Fibroblast of lung (primary cell): ENCODE measurements at regions not wholly inside any gene's neighbourhood (a gene's known extent, or its start where the extent isn't known, plus 50 kb on each side); places are given as distances from the start of the nearest gene placed in this dataset.

Experiments
- DNase-seq, 2 donors: peaks; one replicate each; pipeline versions ENCODE4 v3.0.0 to v3.0.0-alpha.2; 2010; ENCODE audit warnings: low read depth in 2 of 2
- H2AFZ ChIP-seq: 2 replicates; pipeline ENCODE4 v1.5.1; 2012; ENCODE audit warnings: low read length, control low read depth, inconsistent platforms
- H3K27ac ChIP-seq: 2 replicates; pipeline ENCODE4 v1.5.1; 2011; ENCODE audit warnings: low read length, control low read depth; ENCODE audit not compliant: insufficient read depth
- H3K27me3 ChIP-seq: 2 replicates; pipeline ENCODE4 v1.5.1; 2011; ENCODE audit warnings: mild to moderate bottlenecking, low read length; ENCODE audit not compliant: control insufficient read depth, insufficient read depth
- H3K36me3 ChIP-seq: 2 replicates; pipeline ENCODE4 v1.5.1; 2011; ENCODE audit warnings: low read length; ENCODE audit not compliant: control insufficient read depth, insufficient read depth
- H3K4me1 ChIP-seq: 2 replicates; pipeline ENCODE4 v1.5.1; 2011; ENCODE audit warnings: low read length; ENCODE audit not compliant: control insufficient read depth, insufficient read depth; ENCODE audit errors: extremely low read depth
- H3K4me2 ChIP-seq: 2 replicates; pipeline ENCODE4 v1.5.1; 2011; ENCODE audit warnings: low read length, control low read depth; ENCODE audit not compliant: insufficient read depth; ENCODE audit errors: extremely low read depth
- H3K4me3 ChIP-seq, 4 experiments: fragments of 200-600 bp in 1 of 4; sonication (generic) in 1 of 4; replicated peaks in 1 of 4; 2 replicates each; pipeline ENCODE4 v1.5.1; 2011 to 2016; ENCODE audit warnings: low read length in 4 of 4, low read depth in 3 of 4, mild to moderate bottlenecking in 3 of 4, control low read depth in 2 of 4, inconsistent platforms in 1 of 4, mixed read lengths in 1 of 4; ENCODE audit not compliant: insufficient read depth in 1 of 4; ENCODE audit errors: control extremely low read depth in 1 of 4
- H3K79me2 ChIP-seq: 2 replicates; pipeline ENCODE4 v1.5.1; 2012; ENCODE audit warnings: mild to moderate bottlenecking, low read length, inconsistent platforms; ENCODE audit not compliant: control insufficient read depth, insufficient read depth
- H3K9ac ChIP-seq: 2 replicates; pipeline ENCODE4 v1.5.1; 2011; ENCODE audit warnings: mild to moderate bottlenecking, low read length, control low read depth; ENCODE audit not compliant: insufficient read depth
- H3K9me3 ChIP-seq: 2 replicates; pipeline ENCODE4 v1.5.1; 2012; ENCODE audit warnings: low read depth, low read length; ENCODE audit not compliant: control insufficient read depth, insufficient read depth
- H4K20me1 ChIP-seq: 2 replicates; pipeline ENCODE4 v1.5.1; 2011; ENCODE audit warnings: low read length; ENCODE audit not compliant: control insufficient read depth, insufficient read depth; ENCODE audit errors: extremely low read depth
- EZH2 ChIP-seq: IDR thresholded peaks from 2 replicates; pipeline ENCODE4 v1.5.1; 2012; ENCODE audit warnings: low read length, control low read depth, mild to moderate bottlenecking; ENCODE audit errors: missing control alignments
- TF ChIP-seq, protein P1 (sequence below), 2 donors: IDR thresholded peaks in 1 of 2; conservative IDR thresholded peaks in 1 of 2; 1 replicate in 1 of 2; 2 replicates in 1 of 2; pipeline ENCODE4 v1.5.1; 2011 to 2012; ENCODE audit warnings: low read length in 2 of 2, control low read depth in 1 of 2, inconsistent platforms in 1 of 2, low read depth in 1 of 2, mild to moderate bottlenecking in 1 of 2

DNA sequence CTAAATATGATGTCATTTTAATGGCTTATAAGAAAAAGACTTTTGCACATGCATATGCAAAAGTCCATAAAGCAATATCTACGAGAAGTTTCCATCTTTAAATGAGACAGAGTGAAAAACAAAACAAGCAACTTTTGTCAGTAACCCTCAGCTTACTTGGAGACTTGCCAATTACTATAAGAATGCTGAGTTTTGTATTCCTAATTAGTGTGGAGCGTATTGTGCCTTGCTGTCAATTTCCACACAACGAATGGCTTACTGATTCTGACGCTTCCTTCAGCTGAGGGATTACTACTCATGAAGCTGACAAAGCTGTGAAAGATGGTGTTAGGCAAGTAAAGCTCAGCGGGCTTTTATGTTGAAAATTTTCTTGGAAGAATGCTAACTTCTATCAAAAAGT, 440.4 kb upstream of the ADAMTS5 start:
- H3K27me3 ChIP-seq: no peaks in the 10 kb centered on the region
- no peak for TF ChIP-seq EZH2
- TF ChIP-seq, protein P1, sequence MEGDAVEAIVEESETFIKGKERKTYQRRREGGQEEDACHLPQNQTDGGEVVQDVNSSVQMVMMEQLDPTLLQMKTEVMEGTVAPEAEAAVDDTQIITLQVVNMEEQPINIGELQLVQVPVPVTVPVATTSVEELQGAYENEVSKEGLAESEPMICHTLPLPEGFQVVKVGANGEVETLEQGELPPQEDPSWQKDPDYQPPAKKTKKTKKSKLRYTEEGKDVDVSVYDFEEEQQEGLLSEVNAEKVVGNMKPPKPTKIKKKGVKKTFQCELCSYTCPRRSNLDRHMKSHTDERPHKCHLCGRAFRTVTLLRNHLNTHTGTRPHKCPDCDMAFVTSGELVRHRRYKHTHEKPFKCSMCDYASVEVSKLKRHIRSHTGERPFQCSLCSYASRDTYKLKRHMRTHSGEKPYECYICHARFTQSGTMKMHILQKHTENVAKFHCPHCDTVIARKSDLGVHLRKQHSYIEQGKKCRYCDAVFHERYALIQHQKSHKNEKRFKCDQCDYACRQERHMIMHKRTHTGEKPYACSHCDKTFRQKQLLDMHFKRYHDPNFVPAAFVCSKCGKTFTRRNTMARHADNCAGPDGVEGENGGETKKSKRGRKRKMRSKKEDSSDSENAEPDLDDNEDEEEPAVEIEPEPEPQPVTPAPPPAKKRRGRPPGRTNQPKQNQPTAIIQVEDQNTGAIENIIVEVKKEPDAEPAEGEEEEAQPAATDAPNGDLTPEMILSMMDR (conservative IDR thresholded peaks at IDR 0.05 in 1 of 2, IDR thresholded peaks at IDR 0.05 in 1 of 2; ENCODE audit: low read depth in 1 of 2, low read length in 2 of 2): no peak
- no peaks in the 10 kb centered on the region for H3K79me2 ChIP-seq
- H3K4me3 ChIP-seq: no peak overlapping the region
- no peaks in the 10 kb centered on the region for H3K9me3 ChIP-seq
- no peaks in the 10 kb centered on the region for H3K36me3 ChIP-seq
- H3K9ac ChIP-seq: no peak overlapping the region
- no peaks in the 10 kb centered on the region for H4K20me1 ChIP-seq
- H2AFZ ChIP-seq: no peak overlapping the region
- no peaks in the 10 kb centered on the region for H3K4me1 ChIP-seq
- no peak overlapping the region for H3K4me2 ChIP-seq
- H3K27ac ChIP-seq: no peak overlapping the region
- DNase-seq: no peak

GRCh38 chr21:27406300-27407009, 439.6 kb upstream of the ADAMTS5 start:
- no peak for TF ChIP-seq EZH2
- TF ChIP-seq, protein P1 (conservative IDR thresholded peaks at IDR 0.05 in 1 of 2, IDR thresholded peaks at IDR 0.05 in 1 of 2; ENCODE audit: low read depth in 1 of 2, low read length in 2 of 2): no peak
- Histone ChIP-seq H2AFZ (no peak overlapping the region), H3K27ac (no peak overlapping the region), H3K4me1 (no peaks in the 10 kb centered on the region), H3K36me3 (no peaks in the 10 kb centered on the region), H3K4me2 (no peak overlapping the region), H3K9me3 (no peaks in the 10 kb centered on the region), H3K27me3 (no peaks in the 10 kb centered on the region), H4K20me1 (no peaks in the 10 kb centered on the region), H3K79me2 (no peaks in the 10 kb centered on the region), H3K9ac (no peak overlapping the region), H3K4me3 (no peak overlapping the region)
- DNase-seq: peak; percentile 24 to 80

DNA sequence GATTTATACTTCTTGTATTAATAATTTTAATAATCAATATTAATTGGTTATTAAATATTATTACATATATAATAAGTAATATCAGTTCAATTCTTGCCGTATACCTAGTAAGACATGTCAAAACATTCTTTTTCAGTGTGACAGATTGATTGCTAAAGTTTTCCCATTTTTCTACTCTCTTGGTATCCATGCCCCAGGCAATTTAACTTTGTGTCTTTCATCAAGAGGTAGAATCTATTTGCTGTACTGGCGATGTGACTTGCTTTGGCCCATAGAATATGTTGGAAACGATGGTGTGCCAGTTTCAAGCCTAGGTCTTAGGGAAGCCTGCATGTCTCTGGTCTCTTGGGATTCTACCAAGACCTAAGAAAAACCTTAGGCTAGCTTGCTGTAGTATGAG, 436.1 kb upstream of the ADAMTS5 start:
- no peaks in the 10 kb centered on the region for H3K4me1 ChIP-seq
- no peaks in the 10 kb centered on the region for H4K20me1 ChIP-seq
- no peaks in the 10 kb centered on the region for H3K27me3 ChIP-seq

More for the DNA sequence above, 436.1 kb upstream of the ADAMTS5 start:
- DNase-seq: no peak
- H2AFZ ChIP-seq: no peak overlapping the region
- no peak overlapping the region for H3K4me3 ChIP-seq
- TF ChIP-seq, protein P1 (conservative IDR thresholded peaks at IDR 0.05 in 1 of 2, IDR thresholded peaks at IDR 0.05 in 1 of 2; ENCODE audit: low read depth in 1 of 2, low read length in 2 of 2): no peak
- no peak for TF ChIP-seq EZH2
- H3K36me3 ChIP-seq: no peaks in the 10 kb centered on the region
- no peak overlapping the region for H3K9ac ChIP-seq
- H3K27ac ChIP-seq: no peak overlapping the region
- H3K79me2 ChIP-seq: no peaks in the 10 kb centered on the region
- no peak overlapping the region for H3K4me2 ChIP-seq
- no peaks in the 10 kb centered on the region for H3K9me3 ChIP-seq
